ENCODE measurements at regions not wholly inside any gene's neighbourhood (a gene's known extent, or its start where the extent isn't known, plus 50 kb on each side); places are given as distances from the start of the nearest gene placed in this dataset.

GRCh38 chr15:39394496-39394895, 186.4 kb upstream of the THBS1 start:
- ChIA-PET CTCF (interaction anchor here (0.9 kb wide), 1 partner anchor 20 kb away, joined by 3 read pairs; no protein-coding TSS in a partner anchor), POLR2A (no interaction called here)
- no TSS peak for BruUV-seq (replicated peaks)
- dilution Hi-C loops (cut with MboI; ENCODE audit: extremely low pct_ligation_motif_present, low sequenced_read_pairs) (no loop called here), intact Hi-C loops (cut with micrococcal nuclease) (no loop called here)
- Histone ChIP-seq H3K4me3 (replicated peaks in 1 of 3; ENCODE audit: insufficient read depth in 1 of 3, low read depth in 1 of 3, low read length in 3 of 3) (no peak overlapping the region), H4K20me1 (replicated peaks; ENCODE audit: control insufficient read depth, extremely low read depth, insufficient read depth, low read length) (no peaks in the 10 kb centered on the region), H3K9me1 (replicated peaks; ENCODE audit: control insufficient read depth, extremely low read depth, insufficient read depth, low read length) (no peaks in the 10 kb centered on the region), H3K27ac (ENCODE audit: insufficient read depth, low read depth, low read length) (no peak overlapping the region), H3K79me2 (ENCODE audit: control insufficient read depth, insufficient read depth, low read length) (no peaks in the 10 kb centered on the region), H3K36me3 (ENCODE audit: control insufficient read depth in 2 of 2, extremely low read depth in 1 of 2, insufficient read depth in 2 of 2, low read length in 2 of 2) (no peaks in the 10 kb centered on the region), H3K27me3 (ENCODE audit: control insufficient read depth in 2 of 2, insufficient read depth in 2 of 2, low read length in 2 of 2) (no peaks in the 10 kb centered on the region), H2AFZ (ENCODE audit: low read depth, low read length) (no peak overlapping the region), H3K9ac (replicated peaks; ENCODE audit: extremely low read depth, insufficient read depth, low read length) (no peak overlapping the region), H3K4me1 (ENCODE audit: control insufficient read depth, extremely low read depth, insufficient read depth, low read length) (peaks cover 18% of the 10 kb centered on the region), H3K9me3 (replicated peaks; ENCODE audit: control insufficient read depth, insufficient read depth, low read length) (no peaks in the 10 kb centered on the region), H3K4me2 (ENCODE audit: insufficient read depth, low read length) (no peak overlapping the region)
- DNase-seq (ENCODE audit: low read depth, low spot score), result no peak
- TF ChIP-seq, protein P1, sequence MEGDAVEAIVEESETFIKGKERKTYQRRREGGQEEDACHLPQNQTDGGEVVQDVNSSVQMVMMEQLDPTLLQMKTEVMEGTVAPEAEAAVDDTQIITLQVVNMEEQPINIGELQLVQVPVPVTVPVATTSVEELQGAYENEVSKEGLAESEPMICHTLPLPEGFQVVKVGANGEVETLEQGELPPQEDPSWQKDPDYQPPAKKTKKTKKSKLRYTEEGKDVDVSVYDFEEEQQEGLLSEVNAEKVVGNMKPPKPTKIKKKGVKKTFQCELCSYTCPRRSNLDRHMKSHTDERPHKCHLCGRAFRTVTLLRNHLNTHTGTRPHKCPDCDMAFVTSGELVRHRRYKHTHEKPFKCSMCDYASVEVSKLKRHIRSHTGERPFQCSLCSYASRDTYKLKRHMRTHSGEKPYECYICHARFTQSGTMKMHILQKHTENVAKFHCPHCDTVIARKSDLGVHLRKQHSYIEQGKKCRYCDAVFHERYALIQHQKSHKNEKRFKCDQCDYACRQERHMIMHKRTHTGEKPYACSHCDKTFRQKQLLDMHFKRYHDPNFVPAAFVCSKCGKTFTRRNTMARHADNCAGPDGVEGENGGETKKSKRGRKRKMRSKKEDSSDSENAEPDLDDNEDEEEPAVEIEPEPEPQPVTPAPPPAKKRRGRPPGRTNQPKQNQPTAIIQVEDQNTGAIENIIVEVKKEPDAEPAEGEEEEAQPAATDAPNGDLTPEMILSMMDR (IDR thresholded peaks at IDR 0.05; ENCODE audit: extremely low read depth in 1 of 2, insufficient read depth in 1 of 2, low read depth in 1 of 2, low read length in 2 of 2), result no peak
- TF ChIP-seq POLR2AphosphoS5 (IDR thresholded peaks at IDR 0.05; ENCODE audit: insufficient read depth, low read depth, low read length) (no peak), POLR2A (IDR thresholded peaks at IDR 0.05; ENCODE audit: low read depth, low read length) (no peak), GATA2 (IDR thresholded peaks at IDR 0.05; ENCODE audit: insufficient read depth, insufficient read length, low read depth, low read length) (no peak), MYC (IDR thresholded peaks at IDR 0.05; ENCODE audit: low read depth, low read length) (no peak), EZH2 (IDR thresholded peaks at IDR 0.05; ENCODE audit: borderline replicate concordance, low read depth, low read length, severe bottlenecking) (no peak), JUN (IDR thresholded peaks at IDR 0.05; ENCODE audit: borderline replicate concordance, insufficient read depth, insufficient read length, low read depth) (no peak), FOS (IDR thresholded peaks at IDR 0.05; ENCODE audit: borderline replicate concordance, insufficient read depth, low read length) (no peak)
- TF ChIP-seq, protein P2, sequence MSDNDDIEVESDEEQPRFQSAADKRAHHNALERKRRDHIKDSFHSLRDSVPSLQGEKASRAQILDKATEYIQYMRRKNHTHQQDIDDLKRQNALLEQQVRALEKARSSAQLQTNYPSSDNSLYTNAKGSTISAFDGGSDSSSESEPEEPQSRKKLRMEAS (IDR thresholded peaks at IDR 0.05; ENCODE audit: insufficient read depth, insufficient read length), result no peak
- FAIRE-seq, result no peak

Data from endothelial cell of umbilical vein (primary cell).